NCI-H774 (cell line): ENCODE measurements at regions not wholly inside any gene's neighbourhood (a gene's known extent, or its start where the extent isn't known, plus 50 kb on each side); places are given as distances from the start of the nearest gene placed in this dataset.

ENCODE experiments used
- DNase-seq: peaks from one replicate; lab custom pipeline; 2025; lab: John Stamatoyannopoulos, UW

DNA sequence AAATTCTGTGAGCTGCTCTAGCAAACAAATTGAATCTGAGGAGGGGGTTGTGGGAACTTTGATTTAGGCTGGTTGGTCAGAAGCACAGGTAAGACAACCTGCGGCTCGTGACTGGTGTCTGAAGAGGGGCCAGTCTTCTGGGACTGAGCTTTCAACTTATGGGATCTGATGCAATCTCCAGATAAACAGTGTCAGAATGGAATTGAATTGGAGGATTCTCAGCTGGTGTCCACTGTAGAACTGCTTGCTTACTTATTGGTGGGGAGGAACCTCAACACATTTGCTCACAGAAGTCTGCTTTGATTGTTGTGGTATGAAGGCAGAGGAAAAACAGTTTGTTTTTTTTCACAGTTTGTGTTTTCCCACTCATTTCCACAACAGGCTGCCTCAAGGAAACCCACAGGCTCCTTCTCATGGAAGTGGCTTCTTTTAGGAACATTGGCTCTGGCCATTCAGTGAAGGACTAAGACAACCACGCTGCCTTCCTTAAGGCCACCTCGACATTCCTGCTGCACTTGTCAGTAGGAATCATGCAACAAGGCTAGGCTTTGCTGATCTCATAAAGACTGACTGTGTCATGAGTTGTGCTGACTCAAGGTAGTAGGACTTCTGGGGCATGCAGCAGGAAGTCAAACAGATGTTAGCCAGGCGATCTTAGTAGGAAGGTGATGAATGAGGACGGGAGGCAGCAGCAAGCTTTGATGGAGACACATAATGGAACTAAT, 104.7 kb downstream of the TSN start:
- DNase-seq, result no peak

GRCh38 chr2:121860758-121861227, 105.3 kb downstream of the TSN start:
- no peak for DNase-seq

- no peak for DNase-seq
Measured at GRCh38 chr2:121862286-121862685, 106.8 kb downstream of the TSN start.

DNA sequence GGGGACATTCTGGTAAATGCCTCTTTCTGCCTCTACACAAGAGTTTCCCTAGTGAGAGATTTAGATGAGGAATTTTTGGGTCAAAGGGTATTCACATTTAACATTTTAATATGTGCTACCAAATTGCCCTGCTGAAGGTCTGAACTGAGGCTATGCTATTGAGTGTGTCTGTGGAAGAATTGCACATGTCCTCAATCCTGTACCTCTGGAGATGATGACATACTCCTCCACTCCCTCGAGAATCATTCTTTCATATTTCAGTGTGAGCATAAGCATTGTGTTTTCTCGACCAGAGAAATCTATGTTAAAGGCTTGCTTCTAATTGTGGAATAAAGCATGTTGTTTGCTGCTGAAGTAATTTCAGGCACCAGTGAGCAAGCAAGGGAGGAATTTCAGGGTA, 110.5 kb downstream of the TSN start:
- DNase-seq, result no peak

- DNase-seq, result no peak
Measured at GRCh38 chr2:121866789-121867188, 111.3 kb downstream of the TSN start.

GRCh38 chr2:121868652-121869051, 113.2 kb downstream of the TSN start:
- DNase-seq, result no peak

DNA sequence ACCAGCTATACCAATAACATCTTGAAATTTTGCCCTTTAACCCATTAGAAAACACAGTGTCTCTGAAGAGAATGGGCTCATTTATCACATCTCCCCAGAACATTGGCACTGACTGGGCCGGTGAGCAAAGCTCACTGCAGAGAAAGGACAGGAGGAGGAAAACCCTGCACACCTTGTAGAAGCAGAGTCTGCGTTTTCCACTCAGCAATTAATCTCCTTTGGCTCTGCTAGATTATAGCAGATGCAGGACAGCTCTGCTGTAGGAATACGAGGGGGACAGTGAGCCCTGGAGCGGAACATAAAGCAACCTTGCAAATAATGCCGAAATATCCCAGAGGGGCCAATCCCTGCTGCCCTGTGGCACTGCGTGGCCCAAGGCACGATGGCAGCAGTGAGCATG, 113.9 kb downstream of the TSN start:
- no peak for DNase-seq

DNA sequence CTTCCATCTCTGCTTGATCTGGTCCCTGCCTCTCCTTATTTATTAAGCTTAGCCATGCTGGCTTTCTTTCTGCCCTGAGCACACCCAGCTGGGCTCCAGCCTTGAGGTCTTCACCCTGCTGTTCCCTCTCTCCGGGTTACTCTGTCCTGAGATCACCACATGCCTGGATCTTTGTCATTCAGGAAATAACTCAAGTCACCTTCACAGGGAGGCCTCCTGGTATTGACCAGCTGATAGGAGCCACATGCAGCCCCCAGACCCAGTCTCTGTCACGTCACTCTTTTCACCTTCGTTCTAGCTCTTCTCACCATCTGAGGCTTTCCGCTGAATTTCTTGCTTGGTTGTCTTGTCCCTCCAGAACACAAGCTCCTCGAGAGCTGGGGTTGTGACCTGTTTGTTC, 114.4 kb downstream of the TSN start:
- no peak for DNase-seq

GRCh38 chr2:121872651-121873050, 117.2 kb downstream of the TSN start:
- no peak for DNase-seq

DNA sequence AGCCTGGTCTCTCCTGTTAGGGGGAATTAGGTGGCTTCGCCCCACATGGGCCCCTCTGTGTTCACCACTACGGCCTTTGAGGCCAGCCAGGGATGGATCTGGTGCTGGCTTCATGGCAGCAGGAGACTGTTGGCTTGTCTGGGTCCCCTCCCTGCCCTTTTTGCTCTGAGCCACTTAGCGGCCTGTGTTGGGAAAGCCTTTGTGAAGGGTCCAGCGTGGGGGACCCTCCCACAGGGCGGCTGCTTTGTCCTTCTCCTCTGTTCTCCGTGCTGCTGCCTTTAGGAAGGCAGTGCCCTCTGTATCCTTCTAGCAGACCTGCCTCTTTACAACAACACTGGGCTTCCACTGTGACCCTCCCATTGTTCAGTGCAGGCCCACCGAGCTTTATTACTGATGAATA, 118.4 kb downstream of the TSN start:
- no peak for DNase-seq

DNA sequence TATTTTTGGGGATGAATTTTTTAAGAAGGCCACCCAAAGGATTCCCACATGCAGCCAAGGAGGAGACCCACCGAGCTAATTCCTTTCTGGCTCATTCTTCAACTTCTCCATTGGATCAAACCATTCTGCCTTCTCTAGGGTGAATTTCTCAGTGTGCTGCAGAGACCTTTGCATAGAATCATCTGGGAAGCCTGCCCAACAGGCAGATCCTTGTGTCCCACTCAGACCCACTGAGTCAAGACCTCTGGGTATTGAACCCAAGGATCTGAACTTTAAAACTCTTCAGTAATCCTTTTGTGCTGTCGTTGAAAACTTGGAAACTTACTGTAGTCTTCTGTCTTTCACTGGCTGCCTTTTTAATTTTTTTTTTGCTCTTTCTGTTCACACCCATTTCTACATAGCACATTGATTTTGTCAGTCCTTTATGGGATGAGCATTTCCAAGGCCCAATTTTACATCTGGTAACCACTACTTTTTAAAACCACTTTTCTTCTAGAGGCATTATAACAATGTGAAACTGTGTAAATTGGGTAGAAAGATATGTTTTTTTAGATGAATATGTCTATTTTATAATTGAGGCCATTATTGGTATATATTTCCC, 120.2 kb downstream of the TSN start:
- DNase-seq, result no peak

GRCh38 chr2:121877366-121877765, 121.9 kb downstream of the TSN start:
- no peak for DNase-seq

DNA sequence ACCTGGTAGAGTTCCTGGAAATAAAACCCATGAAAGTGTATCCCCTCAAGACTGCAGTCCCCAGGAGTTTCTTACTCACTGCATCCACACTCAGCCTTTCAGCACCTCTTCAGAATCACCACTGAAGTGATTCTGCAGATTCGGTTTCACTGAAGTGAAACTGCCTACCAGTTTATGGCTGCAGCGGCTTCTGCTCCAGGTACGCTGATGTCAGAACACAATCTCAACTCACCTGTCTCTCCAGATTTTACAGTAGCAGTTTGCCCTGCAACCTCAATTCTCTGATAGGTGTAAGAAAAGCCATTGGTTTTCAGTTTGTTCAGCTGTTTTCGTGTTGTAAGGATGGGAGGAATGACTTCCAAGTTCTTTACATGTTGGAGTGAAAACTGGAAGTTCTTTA, 124.8 kb downstream of the TSN start:
- DNase-seq, result no peak

DNA sequence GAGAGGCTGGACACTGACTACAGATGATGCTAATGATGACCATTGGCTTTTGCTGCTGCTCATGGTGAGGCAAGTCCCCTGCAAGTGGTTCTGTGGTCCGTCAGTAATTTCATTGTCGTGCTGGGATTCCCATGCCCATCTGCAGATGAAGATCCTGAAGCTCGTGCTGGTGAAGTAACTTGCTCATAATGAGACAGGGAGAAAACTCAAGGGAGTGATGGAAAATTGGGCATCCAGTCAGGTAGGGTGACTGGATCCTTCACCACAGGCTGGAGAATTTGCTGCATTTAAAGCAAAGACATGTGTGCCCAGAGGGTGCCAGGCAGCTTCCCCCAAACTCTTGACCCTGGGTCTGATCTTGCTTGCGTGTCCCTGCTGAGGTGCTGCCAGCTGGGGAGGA, 125.6 kb downstream of the TSN start:
- no peak for DNase-seq

DNA sequence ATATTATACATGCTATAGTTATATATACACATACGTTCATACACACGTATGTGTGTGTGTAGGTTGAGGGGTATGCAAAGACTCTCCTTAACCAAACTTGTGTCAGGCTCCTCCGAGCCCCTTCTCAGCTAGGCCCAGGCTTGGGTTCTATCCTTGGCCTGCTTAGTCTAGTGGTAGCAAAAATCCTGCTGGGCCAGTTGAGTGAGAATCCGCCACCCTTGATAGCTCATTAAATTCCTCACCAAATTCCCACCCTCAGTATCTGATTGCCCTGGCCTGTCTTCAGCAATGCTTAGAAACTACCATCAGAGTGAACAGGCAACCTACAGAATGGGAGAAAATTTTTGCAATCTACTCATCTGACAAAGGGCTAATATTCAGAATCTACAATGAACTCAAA, 126.5 kb downstream of the TSN start:
- DNase-seq, result no peak

GRCh38 chr2:121884078-121884477, 128.6 kb downstream of the TSN start:
- no peak for DNase-seq

DNA sequence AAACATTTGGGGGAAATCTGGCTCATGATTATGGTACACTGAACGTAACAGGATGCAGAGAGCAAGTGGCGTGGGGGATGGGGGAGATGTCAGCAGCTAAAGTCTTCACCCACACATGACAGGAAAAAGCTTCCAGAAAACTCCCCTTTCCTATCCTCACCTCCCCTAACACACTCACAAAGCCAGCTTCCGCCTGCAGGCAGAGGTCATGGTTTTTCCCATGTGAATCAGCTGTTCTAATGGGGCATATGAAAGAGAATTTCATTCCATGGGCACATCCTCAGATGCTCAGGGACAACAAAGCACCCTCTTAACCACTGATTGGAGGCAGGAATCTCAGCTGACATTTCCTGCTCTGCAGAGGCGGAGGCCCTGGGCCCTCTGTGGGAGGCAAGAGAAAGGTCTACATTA, 129.1 kb downstream of the TSN start:
- no peak for DNase-seq

DNA sequence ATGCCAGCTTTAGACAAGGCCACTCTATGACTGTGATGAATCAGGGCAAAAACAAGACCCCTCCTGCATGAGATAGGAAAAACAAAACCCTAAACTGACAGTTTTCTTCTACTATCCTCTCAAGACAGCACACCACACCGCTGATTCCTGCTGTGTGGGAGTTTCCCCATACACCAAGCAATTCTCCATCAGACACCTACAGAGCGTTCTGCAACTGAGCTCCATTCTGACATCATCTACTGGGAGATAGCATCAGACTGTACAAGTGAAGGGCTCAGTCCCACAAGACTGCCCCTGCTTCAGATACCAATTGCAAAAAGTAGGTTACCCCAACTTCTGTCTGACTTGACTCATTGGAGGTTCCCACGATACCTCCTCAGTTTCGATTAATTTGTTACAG, 130.6 kb downstream of the TSN start:
- DNase-seq, result no peak

DNA sequence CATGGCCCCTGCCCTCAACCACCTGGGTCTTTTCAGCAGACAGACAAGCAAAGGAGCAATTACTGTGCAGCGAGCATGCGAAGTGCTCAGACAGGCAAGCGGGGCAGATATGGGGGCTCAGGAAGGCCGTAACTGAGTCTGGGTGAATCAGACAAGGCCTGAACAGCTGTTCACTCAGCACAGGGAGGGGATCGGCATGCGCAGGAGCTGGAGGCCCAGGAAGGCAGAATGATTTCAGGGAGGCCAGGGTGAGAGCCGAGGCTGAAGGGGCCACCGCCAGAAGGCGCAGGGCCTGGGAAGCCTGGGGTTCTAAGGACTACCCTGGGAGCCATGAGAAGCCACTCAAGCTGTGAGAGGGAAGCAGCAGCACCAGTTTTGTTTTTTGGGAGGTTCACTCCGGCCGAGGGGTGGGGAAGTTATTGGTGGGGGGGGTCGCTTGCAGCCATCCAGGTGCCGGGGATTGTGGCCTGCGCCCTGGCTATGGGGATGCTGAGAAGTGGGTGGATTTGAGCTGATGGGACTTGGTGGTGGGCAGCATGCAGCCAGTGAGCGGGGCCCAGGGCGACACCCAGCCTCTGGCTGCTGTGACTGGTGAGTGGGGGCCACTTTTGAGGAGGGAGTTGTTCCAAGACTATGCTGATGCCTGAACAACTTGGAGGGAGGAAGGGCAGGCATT, 132.2 kb downstream of the TSN start:
- no peak for DNase-seq

DNA sequence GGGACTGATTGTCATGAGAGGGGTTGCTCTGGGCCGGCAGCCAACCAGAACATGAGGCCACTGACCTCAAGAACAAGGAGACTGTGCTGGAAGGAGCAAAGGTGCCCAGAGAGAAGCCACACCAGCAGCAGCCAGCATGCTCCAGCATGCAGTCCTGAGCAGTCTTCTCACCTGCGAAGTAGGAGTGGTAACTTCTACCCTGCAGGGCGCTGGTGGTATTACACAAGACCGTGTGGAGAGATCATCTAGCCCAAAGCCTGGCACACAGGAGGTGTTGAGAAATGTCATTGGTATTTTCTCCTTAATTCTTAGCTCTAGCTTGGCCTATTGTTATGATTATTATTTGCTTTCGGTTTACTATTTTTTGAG, 132.7 kb downstream of the TSN start:
- DNase-seq, result no peak

GRCh38 chr2:121890041-121890440, 134.6 kb downstream of the TSN start:
- no peak for DNase-seq

DNA sequence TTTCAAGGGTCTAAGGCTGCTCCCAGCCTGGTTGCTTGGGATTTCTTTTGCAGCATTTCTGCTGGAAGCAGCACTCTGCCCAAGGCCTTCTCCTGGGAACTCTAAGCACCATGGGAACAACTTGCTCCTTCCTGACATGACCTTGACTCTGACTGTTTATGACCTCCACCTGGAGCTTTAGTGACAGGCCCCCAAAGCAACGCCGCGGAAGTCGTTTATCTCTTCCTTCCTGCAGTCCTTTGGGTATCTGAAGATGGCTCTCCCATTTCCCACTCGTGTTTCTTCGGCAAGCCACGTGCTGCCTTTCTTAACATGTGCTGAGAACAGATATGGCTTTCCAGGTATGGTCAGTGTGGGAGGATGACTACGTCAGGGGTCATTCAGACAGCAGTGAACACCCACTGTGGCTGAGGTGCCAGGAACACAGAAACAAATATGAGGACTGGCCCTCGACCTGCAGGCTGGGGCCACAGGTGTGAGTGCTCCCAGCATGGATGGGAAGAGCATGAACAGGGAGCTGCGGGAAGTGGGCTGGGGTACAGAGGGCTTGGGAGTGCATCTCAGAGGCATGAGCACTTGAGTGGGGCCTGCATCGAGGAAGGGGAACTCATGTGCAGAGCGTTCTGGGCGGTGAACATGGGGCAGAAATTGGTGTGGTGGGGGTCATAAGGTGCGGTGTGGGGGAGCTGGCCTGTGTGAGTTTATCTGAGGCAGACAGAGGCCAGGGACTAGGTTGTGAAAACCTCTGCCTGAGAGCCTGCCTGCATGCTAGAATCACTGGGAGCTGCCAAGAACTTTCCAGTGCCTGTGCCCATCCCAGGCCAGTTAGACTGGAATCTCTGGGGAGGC, 140.5 kb downstream of the TSN start:
- DNase-seq, result no peak
